Transverse colon (tissue), 4 donors: ENCODE measurements at regions not wholly inside any gene's neighbourhood (a gene's known extent, or its start where the extent isn't known, plus 50 kb on each side); places are given as distances from the start of the nearest gene placed in this dataset.

ENCODE experiments used
- CTCF ChIP-seq, 5 experiments: fragments of 200-600 bp in 3 of 5; fragments of 450-650 bp in 2 of 5; sonication (generic) in 3 of 5; IDR thresholded peaks; 1 replicate in 2 of 5; 2 replicates in 3 of 5; pipeline ENCODE4 v1.5.1; 2016 to 2017; ENCODE audit warnings: antibody characterized with exemption in 5 of 5, inconsistent platforms in 3 of 5, mild to moderate bottlenecking in 2 of 5, moderate library complexity in 1 of 5
- POLR2A ChIP-seq: fragments of 450-650 bp; IDR thresholded peaks from one replicate; pipeline ENCODE4 v1.6.1; 2016; ENCODE audit warnings: antibody characterized with exemption, mild to moderate bottlenecking, moderate library complexity
- POLR2AphosphoS5 ChIP-seq, 3 donors: sonication (generic); formaldehyde crosslinking; IDR thresholded peaks; one replicate each; pipeline ENCODE4 v1.6.1; 2016; ENCODE audit warnings: antibody characterized with exemption in 3 of 3

- TF ChIP-seq POLR2A: no peak
- TF ChIP-seq CTCF (IDR thresholded peaks at IDR 0.05): no peak
- TF ChIP-seq POLR2AphosphoS5 (IDR thresholded peaks at IDR 0.05): no peak
These were observed 156.5 kb upstream of the OLIG3 start for GRCh38 chr6:137650720-137651119.
